Fibroblast of lung (primary cell): ENCODE measurements at regions not wholly inside any gene's neighbourhood (a gene's known extent, or its start where the extent isn't known, plus 50 kb on each side); places are given as distances from the start of the nearest gene placed in this dataset.

Source experiments
- EZH2 ChIP-seq: IDR thresholded peaks from 2 replicates; pipeline ENCODE4 v1.5.1; 2012; ENCODE audit warnings: low read length, control low read depth, mild to moderate bottlenecking; ENCODE audit errors: missing control alignments
- TF ChIP-seq, protein P1 (sequence below), 2 donors: IDR thresholded peaks in 1 of 2; conservative IDR thresholded peaks in 1 of 2; 1 replicate in 1 of 2; 2 replicates in 1 of 2; pipeline ENCODE4 v1.5.1; 2011 to 2012; ENCODE audit warnings: low read length in 2 of 2, control low read depth in 1 of 2, inconsistent platforms in 1 of 2, low read depth in 1 of 2, mild to moderate bottlenecking in 1 of 2

DNA sequence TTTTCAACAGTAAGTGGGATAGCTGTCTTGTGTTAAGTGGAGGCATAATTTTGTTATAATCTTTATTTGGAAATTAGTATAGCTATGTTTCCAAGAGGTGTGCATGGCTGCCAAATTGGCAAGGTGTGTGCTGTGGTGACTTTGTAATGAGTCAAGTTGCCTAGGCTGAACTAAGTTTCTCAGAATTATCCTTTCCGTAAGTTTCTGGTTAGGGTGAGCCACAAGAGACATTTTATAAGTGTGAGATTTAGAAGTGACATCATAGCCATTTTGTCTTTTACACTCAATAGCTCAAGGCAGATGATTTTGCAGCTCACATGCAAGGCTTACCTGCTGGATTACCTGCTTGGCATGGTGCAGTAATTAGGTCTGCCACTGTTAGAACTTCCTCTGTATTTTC, 90.3 kb downstream of the C11orf87 start:
- TF ChIP-seq, protein P1, sequence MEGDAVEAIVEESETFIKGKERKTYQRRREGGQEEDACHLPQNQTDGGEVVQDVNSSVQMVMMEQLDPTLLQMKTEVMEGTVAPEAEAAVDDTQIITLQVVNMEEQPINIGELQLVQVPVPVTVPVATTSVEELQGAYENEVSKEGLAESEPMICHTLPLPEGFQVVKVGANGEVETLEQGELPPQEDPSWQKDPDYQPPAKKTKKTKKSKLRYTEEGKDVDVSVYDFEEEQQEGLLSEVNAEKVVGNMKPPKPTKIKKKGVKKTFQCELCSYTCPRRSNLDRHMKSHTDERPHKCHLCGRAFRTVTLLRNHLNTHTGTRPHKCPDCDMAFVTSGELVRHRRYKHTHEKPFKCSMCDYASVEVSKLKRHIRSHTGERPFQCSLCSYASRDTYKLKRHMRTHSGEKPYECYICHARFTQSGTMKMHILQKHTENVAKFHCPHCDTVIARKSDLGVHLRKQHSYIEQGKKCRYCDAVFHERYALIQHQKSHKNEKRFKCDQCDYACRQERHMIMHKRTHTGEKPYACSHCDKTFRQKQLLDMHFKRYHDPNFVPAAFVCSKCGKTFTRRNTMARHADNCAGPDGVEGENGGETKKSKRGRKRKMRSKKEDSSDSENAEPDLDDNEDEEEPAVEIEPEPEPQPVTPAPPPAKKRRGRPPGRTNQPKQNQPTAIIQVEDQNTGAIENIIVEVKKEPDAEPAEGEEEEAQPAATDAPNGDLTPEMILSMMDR (conservative IDR thresholded peaks at IDR 0.05 in 1 of 2, IDR thresholded peaks at IDR 0.05 in 1 of 2; ENCODE audit: low read depth in 1 of 2, low read length in 2 of 2), result no peak
- TF ChIP-seq EZH2, result no peak
